ENCODE measurements at regions not wholly inside any gene's neighbourhood (a gene's known extent, or its start where the extent isn't known, plus 50 kb on each side); places are given as distances from the start of the nearest gene placed in this dataset.

DNA sequence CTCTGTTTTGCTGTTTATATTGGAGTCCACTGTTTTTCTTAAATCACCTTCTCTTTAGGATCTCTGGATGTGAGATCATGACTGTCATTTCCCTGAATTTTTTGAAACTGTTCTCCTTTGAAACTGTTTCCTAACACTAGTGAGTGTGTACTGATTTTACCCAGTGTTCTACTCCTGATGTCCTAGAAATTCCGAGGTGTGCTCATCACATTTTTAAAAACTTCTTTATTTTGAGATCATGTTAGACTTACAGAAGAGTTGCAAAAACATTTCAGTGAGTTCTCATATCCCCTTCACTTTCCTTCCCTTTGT is 292.6 kb downstream of the NFKBIZ start:
- intact Hi-C loops (cut with micrococcal nuclease), result no loop called here

DNA sequence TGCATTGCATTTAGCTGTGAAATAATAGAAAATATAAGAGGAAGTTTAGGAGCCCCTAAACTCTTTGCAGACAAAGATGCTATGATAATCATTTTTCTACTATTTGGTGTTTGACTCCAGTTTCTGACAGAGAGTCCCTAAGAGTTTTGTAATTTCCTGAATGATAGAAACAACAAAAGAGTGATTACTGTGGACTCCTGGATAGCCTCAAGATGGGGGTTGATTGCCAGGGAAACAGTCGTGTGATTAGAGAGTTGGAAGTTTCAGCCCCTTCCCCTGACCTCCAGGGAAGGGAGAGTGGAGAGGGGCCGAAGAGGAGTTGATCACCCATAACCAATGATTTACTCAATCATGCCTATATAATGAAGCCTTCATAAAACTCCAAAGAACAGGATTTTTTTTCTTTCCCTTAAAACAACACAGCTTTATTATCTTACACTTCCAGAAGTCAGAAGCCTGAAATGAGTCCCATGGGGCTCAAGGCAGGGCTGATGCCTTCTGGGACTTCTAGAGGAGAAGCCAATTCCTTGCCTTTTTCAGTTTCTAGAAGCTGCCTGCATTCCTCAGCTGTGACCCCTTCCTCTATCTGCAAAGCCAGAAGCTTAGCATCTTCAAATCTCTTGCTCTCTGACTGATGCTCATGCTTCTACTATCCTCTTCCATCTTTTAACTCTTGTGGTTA is 292.3 kb upstream of the ZPLD1 start:
- intact Hi-C loops (cut with micrococcal nuclease), result no loop called here

DNA sequence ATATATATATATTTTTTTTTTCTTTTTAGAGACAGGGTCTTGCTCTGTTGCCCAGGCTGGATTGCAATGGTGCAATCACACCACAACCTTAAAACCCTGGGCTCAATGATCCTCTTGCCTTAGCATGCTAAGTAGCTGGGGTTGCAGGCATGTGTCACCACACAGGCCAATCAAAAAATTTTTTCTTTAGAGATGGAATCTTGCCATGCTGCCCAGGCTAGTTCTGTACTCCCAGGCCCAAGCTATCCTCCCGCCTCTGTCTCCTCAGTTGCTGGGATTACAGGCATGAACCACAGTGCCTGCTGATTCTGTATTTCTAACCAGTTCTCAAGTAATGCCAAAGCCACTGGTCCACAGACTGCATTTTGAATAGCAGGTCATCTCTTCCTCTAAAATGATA is 291.3 kb upstream of the ZPLD1 start:
- intact Hi-C loops (cut with micrococcal nuclease), result no loop called here

DNA sequence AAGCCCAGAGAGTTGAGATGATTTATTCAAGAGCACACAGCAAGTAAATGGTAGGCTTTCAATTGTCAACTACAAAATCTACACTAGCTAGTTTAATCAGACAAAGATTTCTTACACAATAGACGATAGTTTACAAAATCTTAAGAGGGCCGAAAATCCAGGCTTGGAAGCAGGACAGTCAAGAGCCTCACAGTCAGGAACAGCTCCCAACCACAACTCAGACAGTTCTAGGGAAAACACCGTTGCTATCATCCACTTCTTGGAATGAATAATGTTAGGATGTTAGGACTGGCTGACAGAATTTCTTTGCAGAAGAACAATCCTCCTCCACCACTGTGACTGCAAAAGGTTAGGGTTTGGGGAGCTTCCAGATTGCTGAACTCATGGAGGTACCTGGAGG is 290.8 kb upstream of the ZPLD1 start:
- intact Hi-C loops (cut with micrococcal nuclease), result no loop called here

DNA sequence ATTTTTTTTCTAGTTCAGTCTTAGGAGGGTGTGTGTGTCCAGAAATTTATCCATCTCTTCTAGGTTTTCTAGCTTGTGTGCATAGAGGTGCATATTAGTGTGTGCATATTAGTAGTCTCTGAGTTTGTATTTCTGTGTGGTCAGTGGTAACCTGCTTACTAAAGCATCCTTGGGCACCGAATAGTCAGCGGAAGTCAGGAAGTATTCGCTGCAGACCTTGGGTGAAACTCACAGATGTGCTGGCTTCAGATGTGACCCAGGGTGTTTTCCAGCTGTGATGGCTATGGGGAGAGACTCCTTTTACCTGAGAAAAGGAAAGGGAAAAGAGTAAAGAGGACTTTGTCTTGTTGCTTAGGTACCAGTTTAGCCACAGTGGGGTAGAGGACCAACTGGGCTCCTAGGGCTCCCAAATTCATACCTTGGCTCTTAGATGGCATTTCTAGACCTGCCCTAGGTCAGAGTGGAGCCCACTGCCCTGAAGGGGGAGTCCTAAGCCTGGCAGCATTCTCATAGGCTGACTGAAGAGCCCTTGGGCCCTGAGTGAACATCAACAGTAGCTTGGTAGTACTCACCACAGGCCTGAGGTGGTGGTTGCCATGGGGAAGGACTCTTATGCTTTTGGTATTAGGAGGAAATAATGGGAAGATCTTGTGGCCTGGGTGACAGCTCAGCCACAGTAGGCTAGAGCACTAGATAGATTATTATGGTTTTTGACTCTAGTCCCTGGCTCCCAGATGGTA is 286.0 kb upstream of the ZPLD1 start:
- intact Hi-C loops (cut with micrococcal nuclease), result no loop called here

DNA sequence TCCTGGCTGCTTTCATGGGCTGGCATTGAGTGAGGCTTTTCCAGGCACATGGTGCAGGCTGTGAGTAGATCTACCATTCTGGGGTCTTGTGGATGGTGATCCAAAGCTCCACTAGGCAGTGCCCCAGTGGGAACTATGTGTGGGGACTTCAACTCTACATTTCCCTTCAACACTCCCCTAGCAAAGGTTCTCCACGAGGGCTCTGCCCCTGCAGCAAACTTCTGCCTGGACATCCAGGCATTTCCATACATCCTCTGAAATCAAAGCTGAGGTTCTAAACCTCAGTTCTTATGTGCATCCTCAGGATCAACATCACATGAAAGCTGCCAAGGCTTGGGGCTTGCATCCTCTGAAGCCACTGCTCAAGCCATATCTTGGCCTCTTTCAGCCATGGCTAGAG is 282.9 kb upstream of the ZPLD1 start:
- intact Hi-C loops (cut with micrococcal nuclease), result no loop called here

DNA sequence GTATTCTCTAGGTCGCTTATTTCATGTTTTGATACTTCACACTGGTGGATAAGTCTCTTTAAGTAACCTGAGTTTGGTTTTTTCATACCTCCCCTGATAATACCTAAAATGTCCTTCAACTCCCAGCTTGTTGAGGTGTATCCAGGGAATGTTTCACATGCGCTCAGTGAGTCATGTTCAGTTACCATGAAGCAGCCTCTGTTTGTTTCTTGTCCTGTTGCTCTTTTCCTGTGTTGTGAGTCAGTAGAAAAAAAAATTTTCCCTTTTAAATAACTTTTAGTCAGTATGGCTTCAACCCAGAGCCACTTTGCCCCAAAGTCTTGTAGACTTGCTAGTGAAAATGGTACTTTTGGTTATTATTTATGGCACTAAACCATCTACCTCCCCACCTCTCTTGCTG is 278.4 kb upstream of the ZPLD1 start:
- intact Hi-C loops (cut with micrococcal nuclease), result no loop called here

DNA sequence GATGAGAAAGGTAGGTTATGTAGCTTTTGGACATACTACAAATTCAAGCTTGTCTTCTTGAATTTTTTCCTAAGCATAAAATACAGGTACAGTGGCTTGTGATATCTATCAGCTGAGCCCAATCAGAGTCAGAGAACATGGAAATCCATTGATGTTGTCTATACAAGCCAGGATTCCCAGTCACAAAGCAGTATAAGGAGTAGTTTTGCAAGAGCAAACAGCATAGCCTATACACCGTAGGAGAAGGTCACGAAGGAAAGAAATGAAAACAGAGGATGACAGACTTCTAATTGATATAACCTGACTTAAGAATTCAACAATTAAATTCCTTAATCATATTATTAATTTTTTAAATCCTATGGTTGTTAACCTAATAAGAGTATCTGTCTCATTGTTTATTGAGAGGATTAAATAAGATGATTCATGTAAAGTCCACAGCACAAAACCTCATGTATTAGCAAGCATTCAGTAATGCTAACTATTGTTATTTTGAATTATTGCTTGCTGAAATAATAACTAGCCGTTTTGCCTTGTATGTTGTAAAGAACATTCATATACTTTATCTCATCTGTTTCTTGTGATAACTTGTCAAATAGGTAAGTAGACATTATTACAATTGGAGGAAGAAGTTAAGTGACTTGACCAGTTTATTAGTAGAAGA is 276.6 kb upstream of the ZPLD1 start:
- intact Hi-C loops (cut with micrococcal nuclease), result no loop called here

DNA sequence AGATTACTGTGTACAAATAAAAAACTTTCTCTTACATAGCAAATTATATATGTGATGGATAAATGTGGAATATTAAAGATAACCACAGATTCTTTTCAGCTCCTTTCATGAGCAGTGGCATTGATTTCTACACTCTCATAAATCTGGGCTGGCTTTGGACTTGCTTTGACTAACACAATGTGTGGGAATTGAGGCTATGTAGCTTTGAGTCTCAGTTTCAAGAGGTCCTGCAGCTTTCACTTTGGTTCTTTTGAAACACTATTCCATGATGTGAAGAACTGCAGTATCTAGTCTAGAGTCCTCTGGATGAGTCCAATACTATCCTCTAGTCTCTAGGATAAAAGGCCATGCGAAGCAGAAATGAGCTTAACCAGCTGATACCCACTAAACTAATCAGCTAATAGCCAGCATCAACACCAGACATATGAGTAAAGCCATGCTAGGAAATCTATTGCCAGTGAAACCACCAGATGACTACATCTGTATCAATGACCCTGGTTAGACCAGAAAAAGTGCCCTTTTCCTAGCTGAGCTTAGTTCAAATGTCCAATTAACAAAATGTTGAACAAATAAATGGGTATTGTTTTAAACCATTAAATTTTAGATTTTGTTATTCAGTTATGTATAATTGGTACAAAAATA is 274.9 kb upstream of the ZPLD1 start:
- intact Hi-C loops (cut with micrococcal nuclease), result loop anchor here (2.0 kb wide), 1 partner anchor 67 kb away; no protein-coding TSS in a partner anchor

DNA sequence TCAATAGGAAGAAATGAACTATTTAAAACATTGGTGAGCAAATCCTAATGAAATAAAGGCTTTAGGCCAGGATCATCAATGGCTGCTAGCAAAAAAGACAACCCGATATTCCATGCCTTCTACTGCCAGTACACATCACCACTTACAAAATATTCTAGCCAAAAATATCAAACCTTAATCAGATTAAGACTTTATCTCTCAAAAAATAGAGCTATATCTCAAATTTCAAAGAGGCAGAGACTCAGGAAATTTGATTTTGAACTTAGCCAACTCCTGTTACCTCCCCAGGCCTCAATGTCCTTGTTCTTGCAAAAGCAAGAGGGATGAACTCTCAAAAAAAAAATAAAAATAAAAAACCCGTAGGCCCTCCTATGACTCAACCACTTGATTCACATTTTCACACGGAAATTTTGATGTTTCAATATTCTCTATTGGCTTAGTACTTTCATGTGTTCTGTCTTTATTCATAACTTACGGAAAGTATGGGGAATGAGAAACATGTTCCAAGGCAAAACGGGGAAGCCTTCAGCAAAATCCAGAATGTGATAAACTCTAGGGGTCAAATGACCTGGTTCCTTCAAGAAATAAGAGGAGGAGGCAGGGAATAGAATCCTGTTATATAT is 273.3 kb upstream of the ZPLD1 start:
- intact Hi-C loops (cut with micrococcal nuclease), result loop anchor here (2.0 kb wide), 1 partner anchor 69 kb away; no protein-coding TSS in a partner anchor

DNA sequence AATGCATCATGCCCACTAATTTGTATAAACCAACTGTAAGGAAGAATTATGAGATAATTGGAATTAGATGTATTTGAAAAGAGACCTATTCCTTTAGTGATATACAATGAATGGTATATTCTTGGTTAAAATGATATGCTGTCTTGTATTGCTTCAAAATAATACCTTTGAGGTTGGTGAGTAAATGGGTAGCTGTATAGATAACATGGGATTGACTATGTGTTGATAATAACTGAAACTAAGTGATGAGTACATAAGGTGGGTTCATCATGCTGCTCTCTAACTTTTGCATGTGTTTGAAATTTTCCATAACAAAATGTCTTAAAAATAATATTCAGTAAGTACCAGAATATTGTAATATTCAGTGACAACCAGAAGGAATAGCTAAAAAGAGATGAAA is 272.6 kb upstream of the ZPLD1 start:
- intact Hi-C loops (cut with micrococcal nuclease), result no loop called here

DNA sequence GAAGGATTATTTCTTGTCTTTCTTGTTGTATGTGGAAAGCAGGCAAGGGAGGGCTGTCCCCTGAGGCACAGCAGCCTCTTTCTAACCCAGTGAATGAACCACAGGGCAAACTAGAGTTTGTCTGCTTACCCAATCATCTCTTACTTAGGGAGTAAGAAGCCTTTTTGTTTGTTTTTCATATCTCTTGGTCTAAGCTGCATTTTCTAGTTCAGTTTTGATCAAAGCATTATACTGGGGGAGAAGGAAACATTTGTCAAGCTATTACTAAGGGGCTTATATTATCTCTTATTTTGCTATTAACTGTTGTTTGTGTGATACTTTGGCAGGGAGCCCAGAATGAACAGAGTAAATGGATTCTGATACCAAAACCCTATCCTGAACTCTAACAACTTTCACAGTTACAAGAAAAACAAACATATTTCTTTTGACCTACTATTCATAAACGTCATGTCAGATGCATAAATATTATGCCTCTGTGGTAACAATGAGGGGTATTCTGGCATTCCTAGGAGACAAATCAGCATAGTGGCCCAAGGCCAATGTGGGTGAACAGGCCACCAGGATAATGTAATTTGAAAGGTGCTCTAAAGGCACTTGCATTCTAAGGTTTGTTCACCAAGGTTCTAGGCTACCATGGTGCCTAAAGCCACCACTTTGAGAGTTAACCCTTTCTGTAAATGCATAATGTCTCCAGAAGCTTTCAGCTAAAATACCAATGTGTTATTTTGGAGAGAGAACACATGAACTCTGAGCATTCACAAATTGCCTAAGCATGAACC is 271.6 kb upstream of the ZPLD1 start:
- intact Hi-C loops (cut with micrococcal nuclease), result no loop called here

DNA sequence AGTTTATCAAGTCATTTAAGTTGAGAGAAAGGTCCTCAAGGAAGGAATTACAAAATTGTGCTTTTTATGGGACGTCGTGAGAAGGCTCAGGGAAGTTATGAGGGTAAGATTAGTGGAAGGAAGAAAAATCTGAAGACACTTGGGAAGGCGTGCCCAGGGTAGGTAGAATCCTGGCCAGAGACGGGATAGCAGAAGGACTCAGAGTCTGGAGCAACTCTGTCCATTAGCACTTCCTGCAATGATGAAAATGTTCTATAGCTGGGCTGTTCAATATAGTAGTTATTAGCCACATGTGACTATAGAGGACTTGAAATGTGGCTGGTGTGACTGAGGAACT is 271.0 kb upstream of the ZPLD1 start:
- intact Hi-C loops (cut with micrococcal nuclease), result no loop called here

DNA sequence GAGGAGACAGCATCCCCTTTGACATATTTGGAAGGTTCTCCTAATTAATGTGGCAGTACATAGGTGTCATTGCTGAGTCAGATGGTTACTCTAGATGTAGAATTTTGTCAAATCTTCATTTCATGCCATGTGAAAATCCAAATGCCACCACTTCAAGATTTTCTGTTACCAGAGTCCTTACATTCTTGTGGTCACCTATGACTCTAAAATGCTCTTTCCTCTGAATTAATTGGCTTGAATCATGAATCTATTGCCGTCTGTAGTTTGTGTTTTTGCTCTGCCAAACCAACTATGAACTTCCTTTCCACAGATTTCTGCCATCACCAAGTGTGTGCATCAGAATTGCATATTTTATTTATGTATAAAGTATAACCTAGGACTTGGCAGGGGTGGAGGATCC is 269.4 kb upstream of the ZPLD1 start:
- intact Hi-C loops (cut with micrococcal nuclease), result no loop called here

DNA sequence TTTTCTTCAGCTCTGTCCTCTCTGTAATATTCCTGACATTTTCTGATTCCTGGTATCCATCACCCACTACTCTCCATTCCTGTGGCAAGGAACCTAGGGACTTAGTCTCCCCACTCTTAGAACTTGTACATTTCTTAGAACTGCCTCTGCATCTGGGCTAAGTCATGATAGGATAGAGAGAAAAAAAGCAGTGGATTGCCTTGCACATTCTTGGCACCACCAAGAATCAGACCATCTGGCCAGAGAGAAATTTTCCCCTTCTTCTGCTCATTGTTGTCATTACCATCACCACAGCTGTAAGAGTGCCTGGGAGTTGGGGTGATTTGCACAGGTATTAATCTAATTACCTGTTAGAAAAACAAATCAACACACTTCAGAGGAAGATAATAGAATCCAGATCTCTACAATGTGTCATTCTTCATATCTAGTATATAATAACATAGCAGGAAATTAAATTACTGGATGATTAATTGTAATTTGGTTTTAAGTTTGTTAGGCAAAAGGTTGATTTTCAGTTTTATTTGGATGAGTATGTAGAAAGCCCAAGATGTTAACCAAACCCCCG is 264.8 kb upstream of the ZPLD1 start:
- intact Hi-C loops (cut with micrococcal nuclease), result no loop called here

DNA sequence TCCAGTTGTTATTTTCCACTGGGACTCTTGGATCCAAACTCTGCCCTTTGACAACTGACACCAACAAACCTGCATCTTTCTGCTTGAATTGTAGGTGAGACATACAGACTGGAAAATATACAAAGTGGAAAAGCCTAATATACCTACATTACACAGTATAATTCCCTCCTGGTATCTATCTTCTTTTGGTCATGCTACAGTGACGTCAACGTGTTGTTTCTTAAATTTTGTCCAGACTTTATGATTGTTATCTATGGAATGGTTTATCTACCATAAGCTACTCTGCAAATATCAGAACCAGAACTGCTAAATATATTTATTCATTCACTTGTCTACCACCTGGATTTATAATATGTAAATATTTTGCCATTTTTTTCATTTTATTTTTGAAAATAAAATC is 264.3 kb upstream of the ZPLD1 start:
- intact Hi-C loops (cut with micrococcal nuclease), result no loop called here

DNA sequence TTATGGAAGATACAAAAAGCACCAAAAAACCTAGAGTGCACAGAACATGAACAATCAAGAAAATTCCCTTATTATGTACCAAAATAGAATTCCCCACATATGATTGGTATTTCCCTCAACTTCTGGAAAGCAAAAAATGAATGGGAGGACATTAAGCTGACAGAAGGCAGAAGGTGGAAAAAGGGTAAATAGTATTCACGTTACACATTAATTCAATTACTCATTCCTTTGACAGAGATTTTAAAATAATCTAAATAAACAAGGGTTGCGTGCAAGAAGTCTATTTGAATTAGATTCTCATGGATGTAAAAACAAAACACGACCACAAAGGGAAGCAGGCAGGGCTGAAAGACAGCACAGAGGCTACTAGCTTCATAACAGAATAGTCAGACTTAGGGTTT is 260.5 kb upstream of the ZPLD1 start:
- intact Hi-C loops (cut with micrococcal nuclease), result no loop called here

DNA sequence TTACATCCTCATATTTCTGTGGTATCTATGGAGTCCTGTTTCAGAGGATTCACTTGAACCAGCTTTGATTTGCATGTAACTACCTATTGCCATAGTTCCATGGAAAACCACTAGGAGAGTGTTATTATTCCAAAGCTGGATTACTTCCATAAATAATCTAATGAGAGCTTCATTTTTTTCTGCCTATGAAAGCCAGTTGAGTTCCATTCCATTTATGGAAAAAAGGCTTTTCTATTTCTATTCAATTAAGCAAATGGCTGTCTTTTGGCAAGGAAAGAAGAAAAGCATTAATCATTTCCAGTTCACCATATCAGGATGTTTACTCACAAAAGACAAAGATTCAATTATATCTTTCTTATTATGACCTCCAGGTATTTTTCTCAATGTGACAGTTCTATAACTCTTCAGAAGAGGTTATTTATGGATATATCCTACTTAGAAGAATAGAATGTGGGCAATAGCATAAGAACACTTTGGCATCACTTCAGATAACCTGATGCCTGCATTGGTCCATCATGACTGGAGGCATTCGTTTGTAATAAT is 259.9 kb upstream of the ZPLD1 start:
- intact Hi-C loops (cut with micrococcal nuclease), result no loop called here

DNA sequence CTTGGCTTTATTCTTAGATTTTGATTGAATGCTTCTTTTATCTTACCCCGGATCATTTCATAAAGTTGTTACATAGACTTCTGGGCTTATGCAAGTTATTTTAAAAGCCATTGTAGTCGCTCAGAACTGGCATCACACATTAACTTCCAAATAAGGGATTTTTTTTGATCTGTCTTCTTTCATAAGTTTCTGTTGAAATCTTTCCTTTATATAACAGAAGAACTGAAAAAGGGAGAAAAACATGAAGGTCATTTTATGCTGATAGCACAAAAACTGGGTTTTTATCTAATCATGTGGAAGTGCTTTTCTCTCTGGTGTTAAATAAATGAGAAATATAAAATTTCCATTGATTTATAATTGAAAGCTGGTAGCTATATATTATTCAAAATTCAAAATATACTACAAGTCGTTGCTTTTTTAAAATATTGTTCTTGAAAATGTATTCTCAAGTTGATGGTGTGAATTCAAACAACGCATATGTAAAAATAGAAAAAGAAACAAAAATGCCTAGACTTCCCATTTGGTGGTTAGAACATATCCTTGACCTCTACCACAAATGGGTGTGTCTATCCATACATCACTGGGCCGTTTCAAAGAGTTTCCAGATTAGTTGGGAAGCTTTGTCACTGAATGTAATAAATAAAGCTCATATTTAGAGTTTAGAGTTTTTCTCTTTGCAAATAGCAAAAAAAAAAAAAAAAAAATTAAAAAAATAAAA is 258.3 kb upstream of the ZPLD1 start:
- intact Hi-C loops (cut with micrococcal nuclease), result no loop called here
